HG02571 (cell line): ENCODE measurements at regions not wholly inside any gene's neighbourhood (a gene's known extent, or its start where the extent isn't known, plus 50 kb on each side); places are given as distances from the start of the nearest gene placed in this dataset.
"Not testable (repeated sequence)": the region's sequence is repeated elsewhere in the genome, so short reads cannot be mapped to it uniquely, and the experiment has no call there.

ENCODE experiments used
- ATAC-seq: cut with Tn5 transposase; IDR thresholded peaks from one replicate; pipeline ENCODE4 v1.9.1; 2021; ENCODE audit warnings: mild to moderate bottlenecking, moderate library complexity; ENCODE audit not compliant: unreplicated experiment

DNA sequence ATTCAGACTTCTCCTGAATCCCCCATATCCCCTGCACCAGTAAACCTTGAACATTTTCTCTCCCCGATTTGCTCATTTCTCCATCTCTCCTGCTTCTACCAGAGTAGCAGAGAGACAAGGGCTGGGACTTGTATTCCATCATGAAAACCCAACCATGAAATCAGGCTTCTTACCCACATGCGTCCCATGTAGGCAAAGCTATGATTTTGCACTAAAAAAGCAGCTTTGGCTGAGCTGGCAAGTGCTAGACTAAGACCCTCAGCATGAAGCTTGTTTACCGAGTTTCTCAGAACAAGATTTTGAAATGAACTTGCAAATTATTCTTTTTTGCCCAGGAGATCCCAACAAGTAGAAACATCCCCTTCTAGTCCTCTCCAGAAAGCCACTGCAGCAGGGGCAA, 80.3 kb upstream of the RFLNA start:
- no peak for ATAC-seq

DNA sequence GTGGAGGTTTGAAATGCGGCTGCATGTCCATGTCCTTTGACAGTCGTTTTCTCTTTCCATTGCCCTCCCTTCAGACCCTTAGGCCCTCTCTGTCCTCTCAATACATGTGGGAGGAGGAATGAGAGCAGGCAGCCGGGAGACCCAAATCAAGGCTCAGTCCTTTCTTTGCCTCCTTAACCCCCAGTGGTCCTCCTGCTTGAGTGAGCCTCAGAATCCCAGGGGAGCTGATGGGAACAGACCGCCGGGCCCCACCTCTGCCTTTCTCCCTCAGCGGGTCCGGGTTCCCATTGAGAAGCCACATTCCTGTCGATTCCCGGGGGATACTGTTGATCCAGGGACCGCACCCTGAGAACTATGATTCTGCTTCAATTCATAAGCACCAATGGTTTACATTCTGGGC, 77.9 kb upstream of the RFLNA start:
- ATAC-seq: no peak

DNA sequence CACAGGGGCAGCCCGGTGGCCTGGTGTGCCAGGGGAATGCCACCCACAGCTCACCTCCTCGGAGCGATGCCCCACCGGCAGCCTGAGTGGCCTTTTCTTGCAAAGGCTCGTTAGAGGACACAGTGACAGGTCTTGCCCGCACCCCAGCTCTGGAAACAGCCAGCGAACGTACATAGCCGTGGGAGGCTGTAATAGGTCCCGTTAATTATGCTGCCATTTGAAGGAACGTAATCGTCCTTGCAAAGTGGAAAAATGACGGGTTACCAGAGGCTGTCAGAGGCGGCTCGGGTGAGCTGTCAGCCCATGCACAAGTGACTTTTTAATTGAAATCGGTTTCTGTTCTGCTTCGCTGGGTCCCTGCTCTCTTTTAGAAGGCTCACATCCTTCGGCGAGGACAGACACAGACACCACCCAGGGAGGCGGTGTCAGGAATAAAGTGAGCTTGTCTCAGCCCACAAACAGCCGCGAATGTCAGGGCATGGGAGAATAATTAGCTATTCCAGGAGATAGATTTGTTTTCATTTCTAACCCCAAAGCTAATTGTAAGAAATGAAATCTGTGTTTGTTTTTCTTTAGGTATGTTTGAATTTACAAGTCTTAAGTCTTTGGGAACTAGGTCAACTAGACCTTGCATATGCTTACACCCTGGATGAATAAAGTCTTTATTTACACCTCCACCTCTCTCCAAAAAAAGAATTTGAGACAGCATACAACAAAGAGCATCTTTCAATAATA, 77.2 kb upstream of the RFLNA start:
- no peak for ATAC-seq

DNA sequence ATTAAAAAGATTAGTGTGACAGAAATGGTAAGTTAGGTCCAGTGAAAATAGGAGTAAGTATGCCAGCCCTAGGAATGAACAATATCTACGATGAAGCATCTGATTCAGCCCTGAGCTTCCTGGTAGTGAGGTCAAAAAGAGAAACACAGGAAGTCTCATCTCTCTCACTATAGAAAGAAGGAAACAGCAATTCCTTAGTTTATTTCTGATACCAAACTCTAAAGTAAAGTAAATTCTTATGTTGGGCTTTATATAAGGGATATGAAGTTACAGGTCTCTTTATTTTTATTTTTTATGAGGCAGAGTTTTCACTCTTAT, 76.7 kb upstream of the RFLNA start:
- no peak for ATAC-seq

DNA sequence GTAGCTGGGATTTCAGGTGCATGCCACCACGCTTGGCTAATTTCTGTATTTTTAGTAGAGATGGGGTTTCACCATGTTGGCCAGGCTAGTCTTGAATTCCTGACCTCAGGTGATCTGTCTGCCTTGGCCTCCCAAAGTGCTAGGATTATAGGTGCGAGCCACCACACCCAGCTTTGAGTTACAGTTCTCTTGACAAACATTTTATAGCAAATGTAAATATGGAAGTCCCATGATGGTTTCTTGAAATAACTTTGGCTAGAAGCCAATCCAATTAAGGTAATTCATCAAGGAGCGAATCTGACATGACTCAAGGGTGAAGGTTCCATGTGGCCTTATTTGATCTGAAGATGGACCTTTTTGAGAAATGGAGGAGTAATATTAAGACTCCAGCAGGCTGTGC, 76.2 kb upstream of the RFLNA start:
- ATAC-seq: not testable (repeated sequence)

DNA sequence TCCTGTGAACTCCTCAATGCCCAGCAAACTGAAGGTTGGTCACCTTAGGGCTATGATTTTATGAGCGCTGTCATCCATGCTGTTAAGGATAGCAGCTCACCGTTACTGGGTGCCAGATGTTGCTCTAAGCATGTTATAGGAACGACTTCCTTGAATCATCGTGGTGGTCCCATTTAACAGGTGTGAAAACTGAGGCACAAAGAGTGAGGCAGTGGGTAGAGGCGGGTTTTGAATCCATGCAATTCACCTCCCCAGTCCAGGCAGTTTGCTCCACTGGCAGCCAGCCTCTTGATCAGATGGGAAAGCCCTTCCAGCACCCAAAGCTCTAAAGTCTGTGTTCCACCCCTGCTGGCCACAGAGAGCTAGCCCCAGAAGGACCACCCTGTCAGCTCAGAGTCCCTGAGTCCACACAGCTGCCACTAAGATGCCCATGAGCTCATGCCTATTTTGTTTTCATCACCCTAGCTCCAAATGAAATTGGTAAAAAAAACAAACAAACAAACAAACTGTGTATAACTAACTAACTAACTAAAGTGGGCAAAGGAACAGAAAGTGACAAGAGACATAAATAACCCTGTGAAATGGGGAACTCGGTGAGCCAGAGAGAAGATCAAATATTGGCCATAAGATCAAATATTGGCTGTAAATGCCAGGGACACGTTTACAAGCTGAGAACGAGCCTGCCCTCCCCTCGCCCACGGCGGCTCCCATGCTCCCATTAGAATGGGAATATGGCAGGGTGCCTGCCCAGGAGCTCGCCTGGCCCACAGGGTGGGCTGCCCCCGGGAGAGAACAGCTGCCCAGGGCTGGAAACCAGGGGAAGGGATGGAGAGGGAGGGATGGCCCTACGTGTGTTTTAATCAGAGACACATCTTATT, 72.3 kb upstream of the RFLNA start:
- ATAC-seq: no peak

DNA sequence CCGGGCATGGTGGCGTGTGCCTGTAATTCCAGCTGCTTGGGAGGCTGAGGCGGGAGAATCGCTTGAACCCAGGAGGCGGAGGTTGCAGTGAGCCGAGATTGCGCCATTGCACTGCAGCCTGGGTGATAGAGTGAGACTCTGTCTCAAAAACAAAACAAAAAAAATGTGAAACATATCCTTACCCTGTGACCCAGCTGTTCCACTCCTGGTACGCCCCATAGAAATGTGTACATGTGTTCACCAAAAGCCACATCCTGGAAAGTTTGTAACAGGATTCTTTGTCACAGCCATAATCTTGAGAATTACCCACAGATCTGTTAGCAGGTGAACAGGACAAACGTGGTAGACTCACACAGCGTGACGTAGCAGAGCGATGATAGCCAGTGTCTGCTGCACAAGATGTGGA, 71.2 kb upstream of the RFLNA start:
- ATAC-seq: not testable (repeated sequence)

DNA sequence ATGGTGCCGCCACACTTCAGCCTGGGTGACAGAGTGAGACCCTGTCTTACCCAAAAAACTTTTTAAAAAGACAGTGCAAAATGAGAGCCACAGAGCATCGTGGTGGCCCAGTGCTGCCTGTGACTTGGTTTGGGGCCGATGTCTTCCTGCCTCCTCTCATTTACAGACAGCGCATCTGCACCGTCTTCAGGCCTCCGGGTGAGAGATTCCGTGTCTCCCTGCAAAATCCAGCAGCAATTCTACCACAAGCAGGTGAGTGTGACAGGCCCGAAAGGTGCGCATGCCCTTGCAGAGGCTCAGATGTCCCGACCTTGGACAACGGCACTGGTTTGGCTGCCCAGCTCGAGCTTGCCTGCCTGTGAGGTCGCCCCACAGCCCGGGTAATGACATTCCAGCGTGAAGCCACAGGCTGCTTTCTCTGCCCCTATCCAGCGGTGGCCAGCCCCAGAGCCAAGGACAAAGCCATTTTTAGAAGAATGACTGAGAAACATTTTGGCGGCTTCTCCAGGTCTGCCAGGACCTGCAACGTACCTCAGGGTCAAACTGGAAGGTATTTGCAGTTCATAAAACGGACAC, 70.3 kb upstream of the RFLNA start:
- ATAC-seq: no peak

DNA sequence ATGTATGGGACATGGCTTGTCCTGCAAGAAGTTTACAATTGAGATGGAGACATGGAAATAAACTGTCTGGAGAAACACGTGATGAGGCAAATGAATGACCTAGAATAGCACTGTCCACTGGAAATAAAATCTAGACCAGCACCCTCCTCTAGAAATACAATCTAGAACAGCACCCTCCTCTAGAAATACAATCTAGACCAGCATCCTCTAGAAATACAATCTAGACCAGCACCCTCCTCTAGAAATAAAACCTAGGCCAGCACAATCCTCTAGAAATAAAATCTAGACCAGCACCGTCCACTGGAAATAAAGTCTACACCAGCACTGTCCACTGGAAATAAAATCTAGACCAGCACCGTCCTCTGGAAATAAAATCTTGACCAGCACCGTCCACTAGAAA, 69.2 kb upstream of the RFLNA start:
- no peak for ATAC-seq

DNA sequence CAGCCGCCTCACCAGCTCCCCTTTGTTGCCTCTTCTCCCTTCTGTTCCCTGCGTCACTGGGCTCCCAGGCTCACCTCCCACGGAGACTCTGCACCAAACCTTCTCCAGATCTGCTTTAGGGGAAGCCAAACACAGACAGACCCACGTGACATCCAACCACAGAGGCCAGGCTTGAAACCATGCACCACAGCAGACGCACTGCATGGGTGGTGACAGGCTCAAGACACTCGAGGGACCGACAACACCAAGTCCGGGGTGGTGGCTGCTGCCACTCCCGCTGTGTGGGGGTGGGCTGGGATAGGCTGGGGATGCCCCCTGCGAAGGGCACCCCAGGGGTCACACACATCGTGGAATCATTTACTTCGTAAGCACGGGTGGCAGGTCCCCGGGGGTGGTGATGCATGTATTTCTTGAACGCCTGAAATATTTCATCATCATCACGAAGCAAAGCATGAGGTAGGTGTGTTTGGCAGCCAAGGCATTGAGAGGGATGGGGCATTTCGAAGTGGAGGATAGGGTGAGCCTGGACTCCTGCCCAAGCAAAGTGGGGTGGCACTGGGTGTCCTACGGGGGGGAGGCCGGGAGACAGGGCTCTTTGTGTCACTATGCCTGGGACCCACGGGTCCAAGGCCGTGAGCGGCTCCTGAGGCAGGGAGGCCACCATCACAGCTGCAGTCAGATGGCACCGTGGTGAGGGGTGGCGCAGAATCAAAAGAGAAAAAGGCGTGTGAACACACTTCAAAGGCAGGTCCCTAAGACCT, 66.8 kb upstream of the RFLNA start:
- no peak for ATAC-seq

DNA sequence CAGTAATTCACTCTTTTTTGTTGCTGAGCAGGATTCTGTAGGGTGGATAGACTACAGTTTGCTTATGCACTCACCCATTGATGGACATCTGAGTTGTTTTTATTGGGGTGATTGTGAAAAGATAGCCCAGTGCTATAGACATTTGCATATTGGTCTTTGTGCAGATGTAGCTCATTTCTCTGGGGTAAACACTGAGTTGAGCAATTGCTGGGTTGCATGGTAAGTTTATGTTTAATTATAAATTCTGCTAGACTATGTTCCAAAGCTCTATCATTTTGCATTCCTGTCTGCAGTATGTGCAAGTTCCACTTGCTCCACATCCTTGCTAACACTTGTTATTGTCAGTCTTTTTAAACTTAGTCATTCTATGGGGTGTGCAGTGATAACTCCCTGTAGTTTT, 65.4 kb upstream of the RFLNA start:
- ATAC-seq: no peak

DNA sequence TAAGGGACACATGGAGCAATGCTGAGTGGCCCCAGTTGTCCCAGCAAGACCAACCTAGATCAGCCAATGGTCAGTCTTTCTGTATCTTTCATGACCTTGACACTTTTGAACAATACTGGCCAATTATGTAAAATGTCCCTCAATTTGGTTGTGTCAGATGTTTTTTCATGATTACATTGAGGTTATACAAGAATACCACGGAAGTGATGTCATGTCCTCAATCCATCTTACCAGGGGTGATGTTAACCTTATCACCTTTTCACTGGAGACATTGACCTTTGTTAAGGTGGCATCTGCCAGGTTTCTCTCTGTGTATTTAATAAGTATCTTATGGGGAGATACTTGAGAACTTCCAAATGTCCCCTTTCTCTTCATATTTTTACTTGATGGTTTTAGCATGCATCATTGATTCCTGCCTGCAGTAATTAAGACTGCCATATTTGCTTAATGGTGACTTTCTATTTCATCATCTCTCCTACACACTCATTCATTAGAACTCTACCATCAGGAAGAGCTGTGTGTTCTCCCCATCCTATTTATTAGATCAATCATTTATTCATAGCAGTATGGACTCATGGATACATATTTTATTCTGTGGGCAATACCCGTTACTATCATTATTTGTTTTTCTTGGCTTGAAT, 64.7 kb upstream of the RFLNA start:
- no peak for ATAC-seq

DNA sequence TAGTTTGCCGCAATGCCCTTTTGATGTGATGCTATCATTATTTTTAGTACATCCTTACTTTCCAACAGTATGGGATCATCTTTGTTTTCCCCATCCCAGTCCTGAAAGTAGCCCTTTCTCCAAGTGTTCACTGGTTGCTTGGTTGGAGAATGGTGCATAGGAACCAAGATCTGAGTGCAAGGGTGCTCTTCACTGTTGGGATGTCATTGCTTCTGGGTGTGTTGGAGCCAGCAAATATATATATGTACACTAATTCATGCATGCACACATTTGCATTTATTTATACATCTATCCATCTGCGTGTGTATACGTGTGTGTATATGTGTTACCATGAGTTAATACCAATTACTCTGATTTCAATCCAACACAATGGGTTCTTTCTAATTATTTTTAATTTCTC, 64.1 kb upstream of the RFLNA start:
- no peak for ATAC-seq

DNA sequence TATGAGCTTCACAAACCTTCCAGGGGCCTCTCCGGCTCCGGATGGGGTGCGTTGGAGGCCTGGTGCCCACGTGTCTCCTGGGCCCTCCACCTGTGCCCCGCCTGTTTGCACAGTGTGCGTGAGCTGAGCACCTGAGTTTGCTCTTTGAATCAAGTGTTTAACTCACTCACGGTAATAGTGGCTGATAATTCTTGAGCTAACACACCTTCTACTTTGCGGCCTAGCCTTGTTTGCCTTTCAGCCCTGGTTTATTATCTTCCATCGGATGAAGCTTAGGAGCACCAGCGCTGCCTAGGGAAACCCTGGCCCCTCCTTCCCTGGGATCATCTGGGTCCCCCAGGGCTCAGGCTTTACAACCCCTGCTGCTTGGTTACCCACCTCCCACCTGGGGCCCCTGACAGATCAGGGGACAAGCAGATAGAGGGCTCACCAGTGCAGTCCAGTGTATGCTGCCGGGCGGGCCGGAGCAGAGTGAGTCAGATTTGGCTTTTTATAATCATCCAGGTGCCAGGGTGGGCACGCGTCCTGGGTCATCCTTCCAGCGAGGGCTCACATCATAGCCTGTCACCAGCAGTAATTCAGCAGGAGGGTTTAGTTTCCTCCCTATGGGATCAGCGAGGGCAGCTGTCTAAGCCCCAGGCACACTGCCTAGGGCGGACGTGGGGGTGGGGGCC, 62.8 kb upstream of the RFLNA start:
- no peak for ATAC-seq

DNA sequence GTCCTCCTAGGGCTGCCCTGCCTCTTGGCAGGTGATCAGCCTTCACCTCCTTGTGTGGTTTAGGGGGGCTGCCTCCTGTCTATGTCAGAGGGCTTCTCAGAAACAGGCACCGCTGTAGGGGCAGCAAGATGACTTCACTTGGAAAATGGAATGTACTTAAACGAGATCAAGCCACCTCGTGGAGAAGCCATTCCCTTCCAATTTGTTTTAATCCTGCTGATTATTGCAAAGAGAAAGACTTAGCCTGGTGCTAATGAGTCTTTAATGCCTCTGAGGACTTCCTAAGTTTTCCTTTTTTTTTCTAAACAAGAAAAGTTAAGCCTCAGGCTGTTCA, 62.3 kb upstream of the RFLNA start:
- no peak for ATAC-seq

DNA sequence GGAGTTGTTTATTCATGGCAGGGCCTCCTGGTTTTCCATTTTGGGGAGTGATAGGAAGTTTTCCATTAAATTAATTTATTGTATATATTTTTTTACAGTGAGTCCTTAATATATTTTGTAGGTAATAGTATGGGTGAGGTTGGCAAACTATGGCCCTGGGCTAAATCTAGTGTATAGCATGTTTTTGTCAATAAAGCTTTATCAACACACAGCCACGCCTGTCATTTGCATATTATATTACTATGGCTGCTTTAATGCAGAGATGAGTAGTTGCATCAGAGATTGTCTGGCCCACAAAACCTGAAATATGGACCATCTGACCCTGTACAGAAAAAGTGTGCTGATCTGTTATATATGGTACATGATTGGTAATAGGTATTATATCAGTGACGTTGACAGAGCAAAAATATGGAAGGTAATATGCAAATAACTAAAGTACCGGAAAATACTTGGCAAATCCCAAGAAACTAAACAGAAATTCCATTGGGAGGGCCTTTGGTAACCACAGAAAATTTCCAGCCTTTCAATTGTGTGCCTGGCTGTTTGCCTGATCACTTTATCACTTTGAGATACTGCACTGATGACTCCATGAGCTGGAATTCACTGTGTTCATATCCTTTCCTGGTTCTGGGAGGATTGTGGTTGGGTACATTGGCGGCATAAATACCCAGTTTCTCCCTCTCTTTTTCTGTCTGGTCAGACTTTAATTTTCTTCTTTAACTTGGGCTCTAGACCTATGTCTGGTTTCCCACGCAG, 61.7 kb upstream of the RFLNA start:
- ATAC-seq: no peak

DNA sequence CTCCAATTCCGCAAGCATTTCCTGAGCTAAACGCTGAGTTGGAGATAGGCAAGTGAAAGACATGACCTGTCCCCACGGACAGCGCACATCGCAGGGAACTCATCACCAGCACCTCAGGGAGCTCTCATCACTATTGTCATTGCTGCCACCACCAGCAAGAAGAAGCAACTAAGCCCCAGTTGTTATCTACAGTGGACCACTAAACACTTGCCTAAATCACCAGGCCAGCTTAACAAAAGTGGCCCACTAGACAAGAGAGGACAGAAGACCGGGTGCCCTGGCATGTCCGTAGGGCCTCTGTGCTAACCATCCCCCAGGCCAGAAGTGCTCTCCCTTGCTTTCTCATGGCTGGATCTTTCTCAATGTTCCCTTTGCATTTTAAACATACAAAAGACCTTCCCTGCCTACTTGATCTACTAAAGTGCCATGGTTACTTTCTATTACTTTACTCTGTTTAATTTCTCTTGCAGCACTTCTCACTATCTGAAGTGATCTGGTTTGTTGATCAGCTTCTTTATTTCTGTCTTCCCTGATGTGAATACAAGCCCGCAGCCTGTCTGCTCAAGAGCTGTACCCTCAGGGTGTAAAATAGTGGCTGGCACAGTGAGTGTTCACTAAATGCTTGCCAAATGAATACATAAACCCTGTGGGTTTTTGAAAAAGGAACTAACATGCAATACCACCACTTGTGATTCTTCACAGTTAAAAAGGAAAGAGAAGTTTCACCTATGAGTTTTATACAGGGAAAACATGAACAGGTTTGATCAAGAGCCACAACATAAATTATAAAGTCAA, 60.9 kb upstream of the RFLNA start:
- no peak for ATAC-seq

DNA sequence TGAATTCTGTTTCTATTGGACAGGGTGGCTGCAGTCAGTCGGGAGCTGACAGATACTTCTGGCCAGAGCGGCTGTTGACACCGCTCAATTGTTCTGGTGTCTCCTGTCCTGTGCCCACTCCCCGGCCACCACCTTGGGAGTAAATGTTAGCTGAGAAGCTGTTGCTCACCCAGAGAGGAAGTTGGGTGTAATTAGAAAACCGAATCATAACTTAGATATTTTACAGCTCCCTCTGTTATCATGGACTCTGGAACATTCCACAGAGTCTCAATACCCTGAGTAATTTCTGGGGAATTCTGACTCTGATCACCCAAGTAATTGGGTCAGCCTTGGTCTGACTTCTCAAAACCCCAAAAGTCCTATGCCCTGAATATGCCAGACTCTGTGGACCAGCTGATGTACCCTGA, 58.3 kb upstream of the RFLNA start:
- ATAC-seq: no peak

DNA sequence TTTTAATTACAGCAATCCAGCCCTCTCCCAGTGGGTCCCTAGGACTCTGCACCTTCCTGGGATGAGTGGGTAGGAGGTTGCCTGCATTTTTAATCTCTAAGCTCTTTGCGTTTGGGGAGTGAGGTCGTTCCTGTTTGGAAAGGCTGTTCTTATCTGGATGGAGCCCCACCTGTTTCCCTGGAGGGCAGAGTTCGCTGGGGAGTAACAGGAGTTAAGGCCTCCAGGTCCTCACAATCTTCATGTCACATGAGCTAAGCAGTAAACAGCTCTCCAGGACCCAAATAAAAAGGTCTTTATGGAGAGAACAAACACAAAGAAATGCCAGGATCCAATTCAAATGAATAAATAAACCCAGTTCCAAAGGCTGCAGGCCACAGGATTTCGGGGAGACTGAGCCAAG, 56.0 kb upstream of the RFLNA start:
- ATAC-seq: no peak
